Fibroblast of skin of right quadriceps (primary cell): ENCODE measurements at regions not wholly inside any gene's neighbourhood (a gene's known extent, or its start where the extent isn't known, plus 50 kb on each side); places are given as distances from the start of the nearest gene placed in this dataset.
"Not testable (repeated sequence)": the region's sequence is repeated elsewhere in the genome, so short reads cannot be mapped to it uniquely, and the experiment has no call there.

Experiments used
- DNase-seq: peaks from one replicate; pipeline ENCODE4 v3.0.0-alpha.2; 2013

DNA sequence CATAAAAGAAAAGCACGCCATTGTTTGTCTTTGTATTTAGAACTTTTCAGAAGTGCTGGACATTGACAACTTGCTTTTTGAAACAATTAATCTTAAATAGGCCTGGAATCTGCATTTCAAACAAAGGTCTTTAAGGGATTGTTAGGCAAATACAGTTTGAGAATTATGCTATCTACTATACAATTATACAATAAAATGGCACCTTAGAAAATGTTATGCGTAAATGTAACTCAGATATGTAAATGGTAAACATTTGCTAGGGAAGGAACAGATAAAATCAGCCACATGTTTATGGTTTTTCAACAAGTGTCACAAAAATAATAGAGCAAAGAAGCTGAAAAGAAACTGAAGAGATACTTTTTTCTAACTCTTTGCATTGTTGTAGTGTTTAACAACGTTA lies 152.7 kb upstream of the PRSS12 start:
- not testable (repeated sequence) for DNase-seq

- not testable (repeated sequence) for DNase-seq
Measured at GRCh38 chr4:118512870-118513269, 160.1 kb upstream of the PRSS12 start.

DNA sequence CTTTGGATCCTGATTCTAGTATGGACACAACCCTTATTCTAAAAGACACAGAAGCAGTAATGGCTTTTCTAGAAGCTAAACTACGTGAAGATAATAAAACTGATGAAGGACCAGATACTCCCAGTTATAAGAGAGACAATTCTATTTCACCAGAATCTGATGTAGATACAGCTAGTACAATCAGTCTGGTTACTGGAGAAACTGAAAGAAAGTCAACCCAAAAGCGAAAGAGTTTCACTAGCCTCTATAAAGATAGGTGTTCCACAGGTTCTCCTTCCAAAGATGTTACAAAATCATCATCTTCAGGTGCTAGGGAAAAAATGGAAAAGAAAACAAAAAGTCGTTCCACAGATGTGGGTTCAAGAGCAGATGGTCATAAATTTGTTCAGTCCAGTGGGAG lies 161.5 kb upstream of the PRSS12 start:
- DNase-seq, result not testable (repeated sequence)

- not testable (repeated sequence) for DNase-seq
Measured at GRCh38 chr4:118516107-118516506, 163.3 kb upstream of the PRSS12 start.

GRCh38 chr4:118530107-118530506 lies 155.1 kb upstream of the METTL14 start:
- not testable (repeated sequence) for DNase-seq

DNA sequence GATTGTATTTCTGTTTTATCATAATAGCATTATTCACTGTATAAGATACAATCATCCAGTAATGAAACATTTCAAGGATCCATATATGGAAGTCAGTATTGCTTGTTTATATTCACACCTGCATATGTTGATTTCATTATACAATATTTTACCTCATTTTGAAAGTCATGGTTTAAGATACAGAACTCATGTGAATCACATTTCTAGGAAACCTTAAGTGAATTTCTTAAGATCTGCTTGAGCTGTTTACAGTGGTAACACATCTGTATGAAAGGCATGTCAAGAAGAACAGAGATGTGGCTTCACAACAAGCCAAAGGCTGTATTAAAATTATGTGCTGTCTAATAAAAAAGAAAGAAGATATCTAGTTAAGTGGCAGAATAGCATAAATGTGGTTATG lies 153.2 kb upstream of the METTL14 start:
- DNase-seq, result not testable (repeated sequence)

- not testable (repeated sequence) for DNase-seq
Measured at GRCh38 chr4:118535788-118536187, 149.4 kb upstream of the METTL14 start.

DNA sequence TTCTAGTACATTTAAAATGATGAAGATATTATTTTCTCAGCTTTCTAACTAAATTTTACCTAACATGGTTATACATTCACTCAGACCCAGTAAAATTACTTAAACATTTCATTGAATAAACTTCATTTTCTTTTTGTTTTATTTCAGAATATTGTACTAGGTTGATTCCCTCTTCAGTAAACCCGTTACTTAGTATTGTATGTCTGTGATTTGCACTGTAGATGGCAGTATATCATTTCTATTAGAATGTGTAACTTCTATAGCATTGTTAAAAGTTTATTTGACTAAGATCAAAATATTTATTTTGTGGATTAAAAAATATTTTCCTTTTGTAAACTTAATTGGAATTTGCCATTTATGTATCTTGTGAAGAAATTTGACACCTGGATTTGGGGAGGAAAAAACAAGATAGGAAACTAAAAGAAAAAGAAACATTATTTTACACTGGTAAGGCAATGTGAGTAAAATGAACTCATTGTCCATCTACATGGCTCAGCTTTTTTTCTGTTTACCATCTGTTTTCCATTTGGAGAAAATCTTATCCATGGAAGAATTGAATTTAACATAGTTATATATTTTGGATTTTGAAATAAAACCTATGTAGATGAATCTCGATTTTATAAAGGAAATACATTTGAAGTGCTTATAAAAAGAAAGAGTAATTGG lies 145.6 kb upstream of the METTL14 start:
- DNase-seq, result peak; percentile 11

GRCh38 chr4:118556576-118556975 lies 128.6 kb upstream of the METTL14 start:
- DNase-seq, result not testable (repeated sequence)

DNA sequence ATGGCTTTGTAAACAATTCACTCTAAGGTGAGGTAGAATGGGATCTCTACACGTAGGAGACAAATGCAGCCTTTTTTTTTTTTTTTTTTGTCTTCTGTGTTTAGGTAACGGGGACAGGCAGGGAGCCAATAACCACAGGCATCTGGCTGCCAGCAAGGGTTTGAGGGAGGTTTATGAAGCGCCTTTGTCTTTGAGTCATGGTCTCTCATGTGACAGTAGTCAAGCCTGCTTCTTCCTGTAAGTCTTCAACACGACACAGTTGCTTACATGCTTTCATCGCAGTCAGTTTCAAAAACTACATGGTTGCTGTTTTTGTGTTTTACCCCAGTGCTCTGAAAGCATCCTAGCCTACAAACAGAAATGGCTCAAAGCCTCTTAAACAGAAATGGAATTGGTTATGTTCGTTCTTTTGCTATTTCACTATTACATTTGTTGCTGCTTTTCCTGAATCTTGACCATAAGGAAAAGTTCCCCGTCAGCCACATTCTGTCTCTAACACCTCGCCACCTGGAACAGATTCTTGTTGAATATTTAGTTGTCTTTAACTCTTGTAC lies 127.8 kb upstream of the METTL14 start:
- peak; percentile 68 for DNase-seq

GRCh38 chr4:118558188-118558587 lies 127.0 kb upstream of the METTL14 start:
- not testable (repeated sequence) for DNase-seq

GRCh38 chr4:118561559-118561958 lies 123.6 kb upstream of the METTL14 start:
- DNase-seq, result not testable (repeated sequence)

DNA sequence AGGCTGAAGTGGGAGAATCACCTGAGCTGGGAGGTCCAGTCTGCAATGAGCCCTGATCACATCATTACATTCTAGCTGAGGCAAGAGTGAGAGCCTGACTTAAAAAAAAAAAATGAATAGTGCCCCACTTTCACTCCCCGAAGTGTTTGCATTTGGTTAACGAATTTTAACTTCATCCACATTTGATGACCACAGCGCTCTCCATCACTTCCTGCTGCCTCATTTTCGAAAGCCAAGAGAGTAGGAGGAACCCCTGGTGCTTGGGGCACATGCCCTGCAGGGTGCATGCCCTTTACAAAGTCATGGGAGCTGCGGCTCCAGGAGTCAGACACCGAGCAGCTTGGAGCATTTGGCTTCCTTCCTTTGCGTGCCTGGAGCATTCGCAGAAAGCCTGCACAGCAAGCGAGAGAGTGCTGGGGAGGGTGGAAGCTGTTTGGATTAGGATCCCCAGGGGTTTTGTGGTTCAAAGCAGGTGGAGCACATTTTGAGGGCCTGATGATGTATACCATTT lies 119.1 kb upstream of the METTL14 start:
- DNase-seq, result peak; percentile 90

DNA sequence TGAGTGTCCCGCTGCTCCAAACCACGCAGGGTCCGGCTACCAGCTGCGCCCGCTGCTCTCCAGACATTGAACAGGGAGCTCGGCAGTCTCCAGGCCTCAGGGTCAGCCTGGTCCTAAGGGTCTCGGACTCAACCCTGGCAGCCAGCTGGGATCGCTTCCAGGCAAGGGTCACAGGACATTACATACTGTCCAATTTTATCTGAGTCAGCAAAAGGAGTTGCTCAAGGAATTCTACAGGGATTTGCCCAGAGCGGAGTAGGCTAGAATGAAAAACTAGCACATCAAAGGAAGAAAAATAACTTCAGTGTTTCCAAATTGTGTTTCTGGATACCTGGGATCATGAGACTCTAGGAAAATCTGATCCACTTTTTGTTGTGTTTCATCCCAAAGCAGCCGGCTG lies 112.2 kb upstream of the METTL14 start:
- not testable (repeated sequence) for DNase-seq

- not testable (repeated sequence) for DNase-seq
Measured at GRCh38 chr4:118574251-118574913, 110.8 kb upstream of the METTL14 start.

GRCh38 chr4:118575057-118575456 lies 110.1 kb upstream of the METTL14 start:
- peak; percentile 14 for DNase-seq

DNA sequence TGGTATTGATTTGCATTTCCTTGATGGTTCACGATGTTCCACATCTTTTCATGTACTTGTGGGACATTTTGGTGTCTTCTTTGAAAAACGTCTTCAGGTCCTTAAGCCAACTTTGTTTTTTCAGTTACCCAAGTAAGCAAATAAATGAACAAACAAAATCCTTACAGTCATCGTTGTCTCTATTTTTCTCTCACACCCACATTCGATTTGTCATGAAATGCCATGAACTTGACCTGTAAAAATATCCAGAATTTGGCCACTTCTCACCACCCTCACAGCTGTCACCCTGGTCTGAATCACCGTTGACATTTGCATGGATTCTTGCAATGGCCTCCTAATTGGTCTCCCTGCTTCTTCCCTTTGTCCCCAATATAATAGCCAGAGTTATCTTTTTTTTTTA lies 109.5 kb upstream of the METTL14 start:
- DNase-seq, result not testable (repeated sequence)

DNA sequence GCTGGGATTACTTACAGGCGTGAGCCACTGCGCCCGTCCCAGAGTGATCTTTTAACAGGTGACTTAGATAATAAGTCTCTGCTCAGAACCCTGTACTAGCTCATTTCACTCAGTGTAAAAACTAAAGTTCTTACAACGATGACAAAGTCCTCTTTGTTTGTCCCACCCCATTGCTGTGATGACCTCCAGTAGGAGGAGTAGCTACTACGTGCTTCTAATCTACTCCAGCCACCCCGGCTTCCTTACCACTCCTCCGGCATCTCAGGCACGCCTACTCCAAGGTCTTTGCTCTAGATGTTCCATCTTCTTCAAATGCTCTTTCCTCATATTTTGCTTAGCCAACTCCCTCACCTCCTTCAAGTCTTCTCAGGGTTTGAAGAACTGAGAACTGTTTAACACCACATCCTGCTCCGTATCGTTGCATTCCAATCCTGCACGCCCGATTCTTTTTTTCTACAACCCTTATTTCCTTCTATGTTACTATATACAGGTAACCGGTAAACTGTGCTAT lies 108.4 kb upstream of the METTL14 start:
- not testable (repeated sequence) for DNase-seq

GRCh38 chr4:118585015-118585414 lies 100.2 kb upstream of the METTL14 start:
- no peak for DNase-seq

- DNase-seq, result no peak
Measured at GRCh38 chr4:118586357-118586790, 98.8 kb upstream of the METTL14 start.

DNA sequence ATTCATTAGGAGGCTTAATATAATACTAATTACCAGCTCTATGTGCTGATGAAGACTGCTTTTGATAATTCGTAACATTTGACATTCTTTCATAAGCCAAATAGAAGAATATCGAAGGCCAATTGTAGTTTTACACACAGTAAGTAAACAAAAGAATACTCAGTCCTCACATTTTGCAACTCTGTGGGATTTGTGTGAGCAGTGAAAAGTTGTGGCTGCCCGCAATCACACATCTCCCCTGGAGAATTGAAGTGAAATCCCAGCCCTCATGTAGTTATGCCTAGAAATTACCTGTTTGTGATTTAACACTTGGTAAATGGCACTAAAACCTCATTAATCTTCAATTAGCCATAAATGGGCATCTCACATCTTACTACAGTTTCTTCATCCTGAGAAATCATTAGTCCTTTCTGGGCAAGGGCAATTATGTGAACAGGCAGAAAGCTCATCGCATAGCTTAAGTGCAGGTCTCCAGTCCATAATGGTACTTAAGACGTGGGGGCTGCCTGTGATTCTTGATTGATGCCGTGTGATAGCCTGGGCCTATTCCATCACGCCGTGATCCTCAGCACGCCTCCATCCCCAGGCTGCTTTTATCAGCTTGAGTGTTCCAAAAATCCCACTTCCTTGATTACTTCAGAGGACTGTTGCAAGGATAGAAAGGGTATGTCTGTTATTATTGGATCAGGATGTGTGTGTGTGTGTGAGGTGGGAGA lies 97.9 kb upstream of the METTL14 start:
- no peak for DNase-seq

DNA sequence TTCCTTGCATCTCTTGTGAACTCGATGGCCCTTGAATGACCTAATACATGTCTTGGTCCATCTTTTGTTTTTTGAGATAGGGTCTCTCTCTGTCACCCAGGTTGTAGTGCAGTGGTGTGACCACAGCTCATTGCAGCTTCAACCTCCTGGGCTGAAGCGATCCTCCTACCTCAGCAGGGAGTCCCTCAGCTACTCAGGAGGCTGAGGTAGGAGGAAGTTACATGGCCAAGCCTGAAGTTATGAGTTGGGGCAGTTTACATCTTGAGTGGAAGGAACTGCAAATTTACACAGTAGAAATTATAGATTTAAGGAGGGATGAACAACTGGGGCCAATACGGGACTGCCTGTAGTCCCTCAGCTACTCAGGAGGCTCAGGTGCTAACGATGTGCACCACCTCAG lies 97.2 kb upstream of the METTL14 start:
- DNase-seq, result no peak

GRCh38 chr4:118589471-118590055 lies 95.6 kb upstream of the METTL14 start:
- DNase-seq, result no peak
